GM19397 (cell line): ENCODE measurements at regions not wholly inside any gene's neighbourhood (a gene's known extent, or its start where the extent isn't known, plus 50 kb on each side); places are given as distances from the start of the nearest gene placed in this dataset.
"Not testable (repeated sequence)": the region's sequence is repeated elsewhere in the genome, so short reads cannot be mapped to it uniquely, and the experiment has no call there.

Experiments used
- ATAC-seq: cut with Tn5 transposase; IDR thresholded peaks from one replicate; pipeline ENCODE4 v1.9.1; 2021; ENCODE audit warnings: mild to moderate bottlenecking, moderate library complexity; ENCODE audit not compliant: unreplicated experiment

- no peak for ATAC-seq
Observed at GRCh38 chr14:34104489-34105397, 153.9 kb upstream of the EGLN3 start.

- no peak for ATAC-seq
Observed at GRCh38 chr14:34103176-34103575, 152.3 kb upstream of the EGLN3 start.

GRCh38 chr14:34099635-34100034 lies 148.8 kb upstream of the EGLN3 start:
- ATAC-seq, result no peak

GRCh38 chr14:34098985-34099349 lies 148.1 kb upstream of the EGLN3 start:
- no peak for ATAC-seq

GRCh38 chr14:34098045-34098984 lies 147.4 kb upstream of the EGLN3 start:
- no peak for ATAC-seq

GRCh38 chr14:34097644-34098043 lies 146.8 kb upstream of the EGLN3 start:
- no peak for ATAC-seq

- ATAC-seq, result no peak
Observed at GRCh38 chr14:34094384-34094783, 143.5 kb upstream of the EGLN3 start.

GRCh38 chr14:34093883-34094282 lies 143.0 kb upstream of the EGLN3 start:
- no peak for ATAC-seq

GRCh38 chr14:34090451-34090850 lies 139.6 kb upstream of the EGLN3 start:
- ATAC-seq, result no peak

GRCh38 chr14:34088914-34089313 lies 138.0 kb upstream of the EGLN3 start:
- ATAC-seq, result no peak

GRCh38 chr14:34087571-34087970 lies 136.7 kb upstream of the EGLN3 start:
- ATAC-seq, result no peak

- no peak for ATAC-seq
Observed at GRCh38 chr14:34086223-34086757, 135.4 kb upstream of the EGLN3 start.

- no peak for ATAC-seq
Observed at GRCh38 chr14:34085695-34086094, 134.8 kb upstream of the EGLN3 start.

GRCh38 chr14:34081576-34082136 lies 130.8 kb upstream of the EGLN3 start:
- no peak for ATAC-seq

GRCh38 chr14:34081101-34081575 lies 130.3 kb upstream of the EGLN3 start:
- no peak for ATAC-seq

- not testable (repeated sequence) for ATAC-seq
Observed at GRCh38 chr14:34079643-34080042, 128.8 kb upstream of the EGLN3 start.

GRCh38 chr14:34078117-34078743 lies 127.4 kb upstream of the EGLN3 start:
- no peak for ATAC-seq

- no peak for ATAC-seq
Observed at GRCh38 chr14:34075826-34076225, 125.0 kb upstream of the EGLN3 start.

- no peak for ATAC-seq
Observed at GRCh38 chr14:34075042-34075744, 124.3 kb upstream of the EGLN3 start.

GRCh38 chr14:34072921-34073320 lies 122.0 kb upstream of the EGLN3 start:
- ATAC-seq, result no peak
